HCT116 (cell line): ENCODE measurements at regions not wholly inside any gene's neighbourhood (a gene's known extent, or its start where the extent isn't known, plus 50 kb on each side); places are given as distances from the start of the nearest gene placed in this dataset.

Source experiments
- EZH2 ChIP-seq: fragments of 200-600 bp; sonication (generic); IDR thresholded peaks from 2 replicates; pipeline ENCODE4 v1.6.1; 2017; ENCODE audit warnings: antibody characterized with exemption, mixed run types
- RAD21 ChIP-seq: IDR thresholded peaks from 2 replicates; pipeline ENCODE4 v1.6.1; 2012; ENCODE audit warnings: low read depth, mild to moderate bottlenecking
- TF ChIP-seq, protein P1 (sequence below), 3 experiments: fragments of 200-600 bp in 1 of 3; sonication (generic) in 1 of 3; IDR thresholded peaks in 2 of 3; conservative IDR thresholded peaks in 1 of 3; 2 replicates each; pipeline ENCODE4 v1.5.1; 2012 to 2017; ENCODE audit warnings: low read depth in 2 of 3, low read length in 2 of 3, antibody characterized with exemption in 1 of 3, borderline replicate concordance in 1 of 3, control low read depth in 1 of 3, mild to moderate bottlenecking in 1 of 3, mixed read lengths in 1 of 3, mixed run types in 1 of 3, moderate library complexity in 1 of 3; ENCODE audit not compliant: insufficient read depth in 1 of 3
- TF ChIP-seq, protein P2 (sequence below): IDR thresholded peaks from 2 replicates; pipeline ENCODE4 v1.6.1; 2012

DNA sequence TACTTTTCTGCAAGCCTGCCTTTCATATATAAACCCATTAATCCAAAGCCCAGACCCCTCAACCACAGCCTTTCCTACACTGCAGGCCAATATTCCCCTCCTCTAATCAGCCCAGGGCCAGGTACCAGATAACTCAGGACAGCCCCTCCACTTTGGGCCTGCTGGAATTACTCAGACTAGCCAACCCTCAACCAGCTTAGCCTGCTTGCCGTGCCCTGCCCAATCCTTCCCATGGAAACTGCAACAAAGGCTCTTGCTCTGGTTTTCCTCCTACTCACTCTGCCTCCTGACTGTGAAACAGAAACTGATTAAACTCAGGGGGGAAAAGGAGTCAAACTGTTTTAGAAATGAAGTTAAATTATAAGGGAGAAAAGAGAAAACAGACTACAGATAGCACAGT, 248.1 kb downstream of the KLF13 start:
- TF ChIP-seq, protein P1, sequence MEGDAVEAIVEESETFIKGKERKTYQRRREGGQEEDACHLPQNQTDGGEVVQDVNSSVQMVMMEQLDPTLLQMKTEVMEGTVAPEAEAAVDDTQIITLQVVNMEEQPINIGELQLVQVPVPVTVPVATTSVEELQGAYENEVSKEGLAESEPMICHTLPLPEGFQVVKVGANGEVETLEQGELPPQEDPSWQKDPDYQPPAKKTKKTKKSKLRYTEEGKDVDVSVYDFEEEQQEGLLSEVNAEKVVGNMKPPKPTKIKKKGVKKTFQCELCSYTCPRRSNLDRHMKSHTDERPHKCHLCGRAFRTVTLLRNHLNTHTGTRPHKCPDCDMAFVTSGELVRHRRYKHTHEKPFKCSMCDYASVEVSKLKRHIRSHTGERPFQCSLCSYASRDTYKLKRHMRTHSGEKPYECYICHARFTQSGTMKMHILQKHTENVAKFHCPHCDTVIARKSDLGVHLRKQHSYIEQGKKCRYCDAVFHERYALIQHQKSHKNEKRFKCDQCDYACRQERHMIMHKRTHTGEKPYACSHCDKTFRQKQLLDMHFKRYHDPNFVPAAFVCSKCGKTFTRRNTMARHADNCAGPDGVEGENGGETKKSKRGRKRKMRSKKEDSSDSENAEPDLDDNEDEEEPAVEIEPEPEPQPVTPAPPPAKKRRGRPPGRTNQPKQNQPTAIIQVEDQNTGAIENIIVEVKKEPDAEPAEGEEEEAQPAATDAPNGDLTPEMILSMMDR (IDR thresholded peaks at IDR 0.05 in 2 of 3, conservative IDR thresholded peaks at IDR 0.05 in 1 of 3; ENCODE audit: borderline replicate concordance in 1 of 3, insufficient read depth in 1 of 3, low read depth in 2 of 3, low read length in 2 of 3): no peak
- TF ChIP-seq RAD21: no peak
- TF ChIP-seq, protein P2, sequence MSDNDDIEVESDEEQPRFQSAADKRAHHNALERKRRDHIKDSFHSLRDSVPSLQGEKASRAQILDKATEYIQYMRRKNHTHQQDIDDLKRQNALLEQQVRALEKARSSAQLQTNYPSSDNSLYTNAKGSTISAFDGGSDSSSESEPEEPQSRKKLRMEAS: no peak
- TF ChIP-seq EZH2: no peak
